Astrocyte (in vitro differentiated cells and primary cell): ENCODE measurements at regions not wholly inside any gene's neighbourhood (a gene's known extent, or its start where the extent isn't known, plus 50 kb on each side); places are given as distances from the start of the nearest gene placed in this dataset.

Experiments
- DNase-seq: peaks from one replicate; pipeline ENCODE4 v3.0.0-alpha.2; 2010; ENCODE audit warnings: low read depth
- FAIRE-seq: peaks from 2 replicates; lab custom pipeline; 2011; peaks lifted over from hg19 to GRCh38; lab: Jason Lieb, UNC
- H2AFZ ChIP-seq: 2 replicates; pipeline ENCODE4 v1.6.0; 2012; ENCODE audit warnings: low read depth, low read length, inconsistent platforms
- H3K27ac ChIP-seq: 2 replicates; pipeline ENCODE4 v1.5.1; 2011; ENCODE audit warnings: low read depth, low read length, inconsistent platforms
- H3K27me3 ChIP-seq: 2 replicates; pipeline ENCODE4 v1.6.0; 2011; ENCODE audit warnings: low read length, inconsistent platforms; ENCODE audit not compliant: insufficient read depth
- H3K36me3 ChIP-seq: 2 replicates; pipeline ENCODE4 v1.5.1; 2011; ENCODE audit warnings: low read length, inconsistent platforms; ENCODE audit not compliant: insufficient read depth
- H3K4me1 ChIP-seq: 2 replicates; pipeline ENCODE4 v1.5.1; 2011; ENCODE audit warnings: low read length, inconsistent platforms; ENCODE audit not compliant: insufficient read depth
- H3K4me2 ChIP-seq: 2 replicates; pipeline ENCODE4 v1.6.0; 2012; ENCODE audit warnings: low read length, inconsistent platforms
- H3K4me3 ChIP-seq: 2 replicates; pipeline ENCODE4 v1.5.1; 2011; ENCODE audit warnings: low read depth, mild to moderate bottlenecking, low read length, inconsistent platforms; ENCODE audit not compliant: insufficient read depth
- H3K79me2 ChIP-seq: 2 replicates; pipeline ENCODE4 v1.6.0; 2012; ENCODE audit warnings: mild to moderate bottlenecking, low read length, inconsistent platforms; ENCODE audit not compliant: insufficient read depth
- H3K9ac ChIP-seq: 2 replicates; pipeline ENCODE4 v1.6.0; 2012; ENCODE audit warnings: mild to moderate bottlenecking, low read length, inconsistent platforms
- H3K9me3 ChIP-seq: 2 replicates; pipeline ENCODE4 v1.5.1; 2012; ENCODE audit warnings: low read depth, mild to moderate bottlenecking, low read length, inconsistent platforms; ENCODE audit not compliant: insufficient read depth
- H4K20me1 ChIP-seq: 2 replicates; pipeline ENCODE4 v1.6.0; 2012; ENCODE audit warnings: low read length, inconsistent platforms; ENCODE audit not compliant: insufficient read depth
- H3K27ac Mint-ChIP-seq: one replicate; pipeline ENCODE4 v1.8.0; 2021; ENCODE audit warnings: mild to moderate bottlenecking, mixed read lengths; ENCODE audit not compliant: unreplicated experiment
- H3K27me3 Mint-ChIP-seq: one replicate; pipeline ENCODE4 v1.8.0; 2021; ENCODE audit warnings: low read depth, mixed read lengths; ENCODE audit not compliant: unreplicated experiment
- H3K36me3 Mint-ChIP-seq: one replicate; pipeline ENCODE4 v1.8.0; 2021; ENCODE audit warnings: low read depth, mixed read lengths; ENCODE audit not compliant: unreplicated experiment
- H3K4me1 Mint-ChIP-seq: one replicate; pipeline ENCODE4 v1.8.0; 2021; ENCODE audit warnings: low read depth, mixed read lengths; ENCODE audit not compliant: unreplicated experiment
- H3K4me3 Mint-ChIP-seq: one replicate; pipeline ENCODE4 v1.8.0; 2021; ENCODE audit warnings: mild to moderate bottlenecking, moderate library complexity, mixed read lengths; ENCODE audit not compliant: unreplicated experiment
- H3K9me3 Mint-ChIP-seq: one replicate; pipeline ENCODE4 v1.8.0; 2021; ENCODE audit warnings: mild to moderate bottlenecking, mixed read lengths; ENCODE audit not compliant: unreplicated experiment
- CTCF ChIP-seq: IDR thresholded peaks from 2 replicates; pipeline ENCODE4 v1.5.1; 2011; ENCODE audit warnings: low read depth, mild to moderate bottlenecking, inconsistent platforms, low read length, moderate library complexity; ENCODE audit not compliant: insufficient read depth
- EZH2 ChIP-seq: IDR thresholded peaks from 2 replicates; pipeline ENCODE4 v1.6.1; 2012; ENCODE audit warnings: mild to moderate bottlenecking, low read length, inconsistent platforms; ENCODE audit not compliant: insufficient read depth

DNA sequence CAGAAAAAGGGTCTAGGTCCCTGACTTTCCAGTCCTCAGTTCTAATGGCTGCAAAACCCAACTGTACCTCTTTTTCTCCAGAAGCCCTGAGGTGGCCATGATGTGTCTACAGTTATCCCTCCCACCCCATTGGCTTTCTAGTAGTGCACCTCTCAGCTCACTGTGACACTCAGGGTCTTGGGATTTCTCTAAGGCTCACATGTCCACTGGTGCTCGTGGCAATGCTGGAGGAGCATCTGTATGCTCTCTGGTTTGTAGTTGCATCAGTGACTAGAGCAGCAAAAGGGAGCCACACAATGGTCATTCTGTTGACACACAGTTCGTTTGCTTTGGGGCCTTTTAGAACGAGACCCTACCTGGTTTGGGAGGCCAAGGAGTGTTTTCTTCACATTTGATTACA is 81.6 kb upstream of the SYT6 start:
- Histone ChIP-seq H3K4me3 (no peak overlapping the region), H4K20me1 (no peaks in the 10 kb centered on the region), H3K9ac (no peak overlapping the region), H3K9me3 (no peaks in the 10 kb centered on the region), H3K36me3 (no peaks in the 10 kb centered on the region), H2AFZ (no peak overlapping the region), H3K4me2 (no peak overlapping the region), H3K4me1 (no peaks in the 10 kb centered on the region), H3K79me2 (no peaks in the 10 kb centered on the region), H3K27ac (no peak overlapping the region), H3K27me3 (no peaks in the 10 kb centered on the region)
- Mint-ChIP-seq H3K36me3 (no peaks in the 10 kb centered on the region), H3K27me3 (peaks cover 22% of the 10 kb centered on the region), H3K4me3 (no peak overlapping the region), H3K4me1 (no peaks in the 10 kb centered on the region), H3K27ac (no peak overlapping the region), H3K9me3 (no peaks in the 10 kb centered on the region)
- TF ChIP-seq CTCF, result no peak
- no peak for TF ChIP-seq EZH2
- FAIRE-seq (no peak), DNase-seq (no peak)

GRCh38 chr1:114234408-114235124 is 80.9 kb upstream of the SYT6 start:
- H3K4me1 ChIP-seq, result no peaks in the 10 kb centered on the region
- FAIRE-seq (no peak), DNase-seq (no peak)
- H3K36me3 ChIP-seq, result no peaks in the 10 kb centered on the region
- no peaks in the 10 kb centered on the region for H3K9me3 ChIP-seq
- H3K4me3 ChIP-seq, result no peak overlapping the region
- no peak overlapping the region for H3K27ac Mint-ChIP-seq
- H3K27me3 Mint-ChIP-seq, result peaks cover 29% of the 10 kb centered on the region
- no peaks in the 10 kb centered on the region for H3K9me3 Mint-ChIP-seq
- H3K27me3 ChIP-seq, result peaks cover 2% of the 10 kb centered on the region
- H3K4me1 Mint-ChIP-seq, result no peaks in the 10 kb centered on the region
- H2AFZ ChIP-seq, result no peak overlapping the region
- no peak for TF ChIP-seq CTCF
- TF ChIP-seq EZH2, result no peak
- no peak overlapping the region for H3K9ac ChIP-seq
- H3K4me3 Mint-ChIP-seq, result no peak overlapping the region
- H3K79me2 ChIP-seq, result no peaks in the 10 kb centered on the region
- H3K27ac ChIP-seq, result no peak overlapping the region
- H3K36me3 Mint-ChIP-seq, result no peaks in the 10 kb centered on the region
- H3K4me2 ChIP-seq, result no peak overlapping the region
- H4K20me1 ChIP-seq, result no peaks in the 10 kb centered on the region

- no peaks in the 10 kb centered on the region for H3K4me1 ChIP-seq
- Mint-ChIP-seq H3K4me1 (no peaks in the 10 kb centered on the region), H3K4me3 (no peak overlapping the region), H3K27me3 (peaks cover 36% of the 10 kb centered on the region), H3K36me3 (no peaks in the 10 kb centered on the region), H3K27ac (no peak overlapping the region), H3K9me3 (no peaks in the 10 kb centered on the region)
- H3K4me2 ChIP-seq, result no peak overlapping the region
- no peak overlapping the region for H3K4me3 ChIP-seq
- H3K27me3 ChIP-seq, result peaks cover 2% of the 10 kb centered on the region
- DNase-seq, result no peak
- H2AFZ ChIP-seq, result no peak overlapping the region
- no peaks in the 10 kb centered on the region for H4K20me1 ChIP-seq
- H3K79me2 ChIP-seq, result no peaks in the 10 kb centered on the region
- TF ChIP-seq CTCF (no peak), EZH2 (no peak)
- no peak overlapping the region for H3K27ac ChIP-seq
- no peaks in the 10 kb centered on the region for H3K36me3 ChIP-seq
- no peaks in the 10 kb centered on the region for H3K9me3 ChIP-seq
- H3K9ac ChIP-seq, result no peak overlapping the region
- no peak for FAIRE-seq
These were observed 79.0 kb upstream of the SYT6 start for GRCh38 chr1:114232691-114233090.
